HepG2 (cell line): ENCODE measurements at regions not wholly inside any gene's neighbourhood (a gene's known extent, or its start where the extent isn't known, plus 50 kb on each side); places are given as distances from the start of the nearest gene placed in this dataset.
"Not testable (repeated sequence)": the region's sequence is repeated elsewhere in the genome, so short reads cannot be mapped to it uniquely, and the experiment has no call there.

Source experiments
- ATAC-seq: fragments of 200-7000 bp; cut with Tn5 transposase; 3 replicates; pipeline ENCODE4 v1.9.1; 2020; ENCODE audit warnings: mild to moderate bottlenecking, moderate library complexity
- BruUV-seq: library from RNA; stranded (reverse); fragments of 400-500 nt; replicated peaks from 2 replicates; lab custom pipeline; 2021; lab: Mats Ljungman, UMichigan
- CTCF ChIA-PET: fragments of 300-600 bp; formaldehyde crosslinking; extraction: SDS; loops from one replicate; lab custom pipeline; 2021; ENCODE audit warnings: low total read pairs, inconsistent platforms, low intra/inter-chr PET ratio; lab: Yijun Ruan, JAX
- POLR2A ChIA-PET: fragments of 350-600 bp; sonication (Branson Sonifier 250); formaldehyde crosslinking; loops from one replicate; lab custom pipeline; 2020; ENCODE audit warnings: antibody characterized with exemption, inconsistent platforms; lab: Yijun Ruan, JAX
- DNase-seq: peaks from one replicate; pipeline ENCODE4 v3.0.0-alpha.2; 2015; ENCODE audit warnings: low spot score
- FAIRE-seq: peaks from 3 replicates; lab custom pipeline; 2011; peaks lifted over from hg19 to GRCh38; lab: Jason Lieb, UNC
- H2AFZ ChIP-seq: one replicate; pipeline ENCODE4 v1.6.1; 2011; ENCODE audit warnings: low read length, inconsistent platforms
- H3K27ac ChIP-seq: fragments of 300-600 bp; 3 replicates; pipeline ENCODE4 v1.8.0; 2011; ENCODE audit warnings: mixed run types, mild to moderate bottlenecking, mixed read lengths, low read length, inconsistent platforms; ENCODE audit not compliant: insufficient read depth; ENCODE audit errors: extremely low read length
- H3K27me3 ChIP-seq, 2 experiments: fragments of 200-600 bp in 1 of 2; 2 replicates in 1 of 2; 3 replicates in 1 of 2; pipeline versions ENCODE4 v1.6.0 to v1.8.0; 2011; ENCODE audit warnings: low read length in 2 of 2, mild to moderate bottlenecking in 2 of 2, moderate library complexity in 2 of 2, inconsistent platforms in 1 of 2; ENCODE audit not compliant: insufficient read depth in 2 of 2, control insufficient read depth in 1 of 2
- H3K36me3 ChIP-seq, 2 experiments: fragments of 200-600 bp in 1 of 2; replicated peaks in 1 of 2; 2 replicates in 1 of 2; 3 replicates in 1 of 2; pipeline versions ENCODE4 v1.5.1 to v1.8.0; 2011; ENCODE audit warnings: low read length in 2 of 2, inconsistent platforms in 1 of 2; ENCODE audit not compliant: insufficient read depth in 2 of 2, control insufficient read depth in 1 of 2
- H3K4me1 ChIP-seq: 2 replicates; pipeline ENCODE4 v1.5.1; 2012; ENCODE audit warnings: low read length, inconsistent platforms; ENCODE audit not compliant: insufficient read depth
- H3K4me2 ChIP-seq: 2 replicates; pipeline ENCODE4 v1.6.0; 2011; ENCODE audit warnings: low read depth, low read length, inconsistent platforms
- H3K4me3 ChIP-seq, 3 experiments: fragments of 200-600 bp in 1 of 3; sonication (generic), shearing (Covaris generic) in 1 of 3; replicated peaks in 1 of 3; 2 replicates each; pipeline ENCODE4 v1.5.1; 2011 to 2016; ENCODE audit warnings: low read length in 3 of 3, inconsistent platforms in 2 of 3, low read depth in 2 of 3, mild to moderate bottlenecking in 2 of 3, control low read depth in 1 of 3, mixed read lengths in 1 of 3; ENCODE audit not compliant: insufficient read depth in 1 of 3
- H3K79me2 ChIP-seq: one replicate; pipeline ENCODE4 v1.6.1; 2011; ENCODE audit warnings: low read length, inconsistent platforms; ENCODE audit not compliant: insufficient read depth
- H3K9ac ChIP-seq: 2 replicates; pipeline ENCODE4 v1.6.0; 2011; ENCODE audit warnings: mild to moderate bottlenecking, low read depth, low read length, inconsistent platforms; ENCODE audit not compliant: insufficient read depth
- H3K9me3 ChIP-seq: 2 replicates; pipeline ENCODE4 v1.5.1; 2012; ENCODE audit warnings: mild to moderate bottlenecking, low read length
- H4K20me1 ChIP-seq: 2 replicates; pipeline ENCODE4 v1.6.0; 2011; ENCODE audit warnings: inconsistent platforms, mild to moderate bottlenecking, low read length, moderate library complexity; ENCODE audit not compliant: insufficient read depth
- FOXA3 ChIP-seq: IDR thresholded peaks from 2 replicates; pipeline ENCODE4 v1.6.1; 2016; ENCODE audit warnings: missing genetic modification reagents, missing compliant biosample characterization
- SCMH1 ChIP-seq: sonication (generic); formaldehyde crosslinking; IDR thresholded peaks from 2 replicates; pipeline ENCODE4 v1.9.0; 2021; ENCODE audit warnings: missing genetic modification reagents, mild to moderate bottlenecking, borderline replicate concordance
- SMAD9 ChIP-seq: sonication (generic); formaldehyde crosslinking; IDR thresholded peaks from 2 replicates; pipeline ENCODE4 v1.5.1; 2020; ENCODE audit warnings: mild to moderate bottlenecking, missing genetic modification reagents
- ZBTB20 ChIP-seq: sonication (generic); formaldehyde crosslinking; IDR thresholded peaks from 2 replicates; pipeline ENCODE4 v1.8.1; 2023; ENCODE audit warnings: missing genetic modification reagents, low read depth, mild to moderate bottlenecking, borderline replicate concordance
- ZFP41 ChIP-seq: sonication (generic); formaldehyde crosslinking; IDR thresholded peaks from 2 replicates; pipeline ENCODE4 v1.4.0; 2020; ENCODE audit warnings: mild to moderate bottlenecking, missing genetic modification reagents, borderline replicate concordance
- ZNF275 ChIP-seq: sonication (generic); formaldehyde crosslinking; IDR thresholded peaks from 2 replicates; pipeline ENCODE4 v1.8.0; 2022; ENCODE audit warnings: missing genetic modification reagents, mild to moderate bottlenecking, inconsistent platforms, borderline replicate concordance
- ZNF335 ChIP-seq: sonication (generic); formaldehyde crosslinking; IDR thresholded peaks from 2 replicates; pipeline ENCODE4 v1.4.0; 2020; ENCODE audit warnings: missing genetic modification reagents
- ZNF431 ChIP-seq: sonication (generic); formaldehyde crosslinking; IDR thresholded peaks from 2 replicates; pipeline ENCODE4 v1.9.0; 2022; ENCODE audit warnings: missing genetic modification reagents, low read depth, mild to moderate bottlenecking, borderline replicate concordance
- ZNF580 ChIP-seq: IDR thresholded peaks from 2 replicates; pipeline ENCODE4 v1.6.1; 2016; ENCODE audit warnings: low read depth, borderline replicate concordance
- ZNF800 ChIP-seq: sonication (generic); formaldehyde crosslinking; IDR thresholded peaks from 2 replicates; pipeline ENCODE4 v1.4.0; 2020; ENCODE audit warnings: missing genetic modification reagents
- WGBS: methylation state at CpG from one replicate; pipeline ENCODE4 v1.1.6; 2017; ENCODE audit warnings: low lambda C conversion rate; 5-methylcytosine and 5-hydroxymethylcytosine counted together
- in situ Hi-C: cut with HindIII; loops from 2 replicates; pipeline ENCODE4 v1.10.0; 2017; ENCODE audit warnings: low pct_unique_long_range_greater_than_20kb; ENCODE audit not compliant: extremely low pct_ligation_motif_present
- intact Hi-C: fragments of 100-400 bp; cut with micrococcal nuclease; formaldehyde crosslinking; loops from one replicate; pipeline ENCODE4 v1.10.0; 2022; ENCODE audit not compliant: unreplicated experiment
- TF ChIP-seq, protein P1 (sequence below): sonication (generic); formaldehyde crosslinking; IDR thresholded peaks from 2 replicates; pipeline ENCODE4 v1.5.0; 2020; ENCODE audit warnings: mild to moderate bottlenecking, missing genetic modification reagents, borderline replicate concordance

DNA sequence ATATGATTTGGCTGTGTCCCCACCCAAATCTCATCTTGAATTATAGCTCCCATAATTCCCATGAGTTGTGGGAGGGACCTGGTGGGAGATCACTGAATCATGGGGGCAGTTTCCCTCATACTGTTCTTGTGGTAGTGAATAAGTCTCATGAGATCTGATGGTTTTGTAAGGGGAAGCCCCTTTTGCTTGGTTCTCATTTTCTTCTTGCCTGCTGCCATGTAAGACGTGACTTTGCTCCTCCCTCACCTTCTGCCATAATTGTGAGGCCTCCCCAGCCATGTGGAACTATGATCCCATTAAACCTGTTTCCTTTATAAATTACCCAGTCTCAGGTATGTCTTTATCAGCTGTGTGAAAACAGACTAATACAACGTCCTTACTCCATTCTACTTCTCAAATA lies 108.5 kb upstream of the SCAF8 start:
- H3K36me3 ChIP-seq, ATAC-seq, H3K9me3 ChIP-seq, H4K20me1 ChIP-seq, H2AFZ ChIP-seq, H3K27ac ChIP-seq, H3K9ac ChIP-seq, DNase-seq, H3K4me3 ChIP-seq, H3K4me1 ChIP-seq, H3K4me2 ChIP-seq, FAIRE-seq, POLR2A ChIA-PET, intact Hi-C loops, H3K79me2 ChIP-seq, BruUV-seq, CTCF ChIA-PET, H3K27me3 ChIP-seq, in situ Hi-C loops: not testable (repeated sequence)
- WGBS = 8% methylated on average over 2 of the region's 2 CpGs
- TF ChIP-seq ZNF431 (CRISPR knock-in tag) = peak; percentile 81; the same call in 1 of the 2 replicates

GRCh38 chr6:154625721-154626120 lies 107.5 kb upstream of the SCAF8 start:
- no peaks in the 10 kb centered on the region for H3K9me3 ChIP-seq
- no peak for ATAC-seq
- H3K27ac ChIP-seq = no peak overlapping the region
- no peaks in the 10 kb centered on the region for H3K4me1 ChIP-seq
- ChIA-PET CTCF (no interaction called here), POLR2A (no interaction called here)
- H3K79me2 ChIP-seq = no peaks in the 10 kb centered on the region
- in situ Hi-C loops (no loop called here), intact Hi-C loops (no loop called here)
- BruUV-seq = no TSS peak
- H3K27me3 ChIP-seq = no peaks in the 10 kb centered on the region
- no peaks in the 10 kb centered on the region for H4K20me1 ChIP-seq
- 15% methylated on average over 3 of the region's 3 CpGs for WGBS
- H2AFZ ChIP-seq = no peak overlapping the region
- no peak for DNase-seq
- H3K4me2 ChIP-seq = no peak overlapping the region
- no peak overlapping the region for H3K4me3 ChIP-seq
- H3K36me3 ChIP-seq = no peaks in the 10 kb centered on the region
- no peak for FAIRE-seq
- H3K9ac ChIP-seq = no peak overlapping the region
- no peak for TF ChIP-seq ZNF335
- TF ChIP-seq, protein P1, sequence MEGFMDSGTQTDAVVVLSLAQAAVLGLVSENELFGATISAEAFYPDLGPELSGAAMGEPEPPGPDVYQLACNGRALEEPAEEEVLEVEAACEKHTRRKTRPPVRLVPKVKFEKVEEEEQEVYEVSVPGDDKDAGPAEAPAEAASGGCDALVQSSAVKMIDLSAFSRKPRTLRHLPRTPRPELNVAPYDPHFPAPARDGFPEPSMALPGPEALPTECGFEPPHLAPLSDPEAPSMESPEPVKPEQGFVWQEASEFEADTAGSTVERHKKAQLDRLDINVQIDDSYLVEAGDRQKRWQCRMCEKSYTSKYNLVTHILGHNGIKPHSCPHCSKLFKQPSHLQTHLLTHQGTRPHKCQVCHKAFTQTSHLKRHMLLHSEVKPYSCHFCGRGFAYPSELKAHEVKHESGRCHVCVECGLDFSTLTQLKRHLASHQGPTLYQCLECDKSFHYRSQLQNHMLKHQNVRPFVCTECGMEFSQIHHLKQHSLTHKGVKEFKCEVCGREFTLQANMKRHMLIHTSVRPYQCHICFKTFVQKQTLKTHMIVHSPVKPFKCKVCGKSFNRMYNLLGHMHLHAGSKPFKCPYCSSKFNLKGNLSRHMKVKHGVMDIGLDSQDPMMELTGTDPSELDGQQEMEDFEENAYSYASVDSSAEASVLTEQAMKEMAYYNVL (CRISPR knock-in tag) = no peak
- no peak for TF ChIP-seq ZBTB20 (CRISPR knock-in tag)
- TF ChIP-seq ZNF580 = no peak
- TF ChIP-seq FOXA3 (CRISPR knock-in tag) = no peak
- no peak for TF ChIP-seq SCMH1 (CRISPR knock-in tag)
- TF ChIP-seq ZFP41 (CRISPR knock-in tag) = no peak
- no peak for TF ChIP-seq ZNF800 (CRISPR knock-in tag)
- TF ChIP-seq ZNF275 (CRISPR knock-in tag) = no peak
- no peak for TF ChIP-seq SMAD9 (CRISPR knock-in tag)
